K562 (cell line): ENCODE measurements at regions not wholly inside any gene's neighbourhood (a gene's known extent, or its start where the extent isn't known, plus 50 kb on each side); places are given as distances from the start of the nearest gene placed in this dataset.

Experiments
- ATAC-seq: fragments of 200-7000 bp; cut with Tn5 transposase; 3 replicates; pipeline ENCODE4 v1.9.1; 2020; ENCODE audit warnings: moderate library complexity
- BruUV-seq: library from RNA; stranded (reverse); fragments of 400-500 nt; replicated peaks from 2 replicates; lab custom pipeline; 2021; lab: Mats Ljungman, UMichigan
- CTCF ChIA-PET: fragments of 300-600 bp; formaldehyde crosslinking; extraction: SDS; loops from one replicate; lab custom pipeline; 2021; ENCODE audit warnings: low intra/inter-chr PET ratio; lab: Yijun Ruan, JAX
- POLR2A ChIA-PET: fragments of 300-600, 350-650 bp; sonication (Branson Sonifier 250); formaldehyde crosslinking; extraction: SDS; loops from one replicate; lab custom pipeline; 2021; ENCODE audit warnings: antibody characterized with exemption, inconsistent platforms; lab: Yijun Ruan, JAX
- DNase-seq, 4 experiments: peaks; one replicate each; pipeline versions ENCODE4 v3.0.0 to v3.0.0-alpha.2; 2011 to 2018; ENCODE audit warnings: low spot score in 3 of 4, mixed read lengths in 3 of 4; ENCODE audit errors: extremely low read depth in 1 of 4
- FAIRE-seq: peaks from 2 replicates; lab custom pipeline; 2011; peaks lifted over from hg19 to GRCh38; lab: Jason Lieb, UNC
- H2AFZ ChIP-seq: 2 replicates; pipeline ENCODE4 v1.6.0; 2011; ENCODE audit warnings: low read depth, low read length, control low read depth, inconsistent platforms
- H3K27ac ChIP-seq: fragments of 200-600 bp; 3 replicates; pipeline ENCODE4 v1.8.0; 2011; ENCODE audit warnings: low read depth, mild to moderate bottlenecking, control low read depth, inconsistent platforms, low read length, moderate library complexity, mixed read lengths; ENCODE audit errors: extremely low read depth
- H3K27me3 ChIP-seq, 2 experiments: fragments of 300-600 bp in 1 of 2; 2 replicates in 1 of 2; 3 replicates in 1 of 2; pipeline versions ENCODE4 v1.6.0 to v1.8.0; 2011; ENCODE audit warnings: inconsistent platforms in 2 of 2, low read length in 2 of 2, mild to moderate bottlenecking in 1 of 2, mixed read lengths in 1 of 2, moderate library complexity in 1 of 2; ENCODE audit not compliant: control insufficient read depth in 2 of 2, insufficient read depth in 2 of 2
- H3K36me3 ChIP-seq: fragments of 300-600 bp; 3 replicates; pipeline ENCODE4 v1.8.0; 2011; ENCODE audit warnings: mild to moderate bottlenecking, low read length, inconsistent platforms; ENCODE audit not compliant: control insufficient read depth, insufficient read depth
- H3K4me1 ChIP-seq, 2 experiments: fragments of 200-600 bp in 1 of 2; replicated peaks in 1 of 2; 2 replicates in 1 of 2; 3 replicates in 1 of 2; pipeline versions ENCODE4 v1.5.1 to v1.8.0; 2011; ENCODE audit warnings: inconsistent platforms in 2 of 2, low read length in 2 of 2, mild to moderate bottlenecking in 1 of 2, mixed read lengths in 1 of 2, moderate library complexity in 1 of 2; ENCODE audit not compliant: control insufficient read depth in 2 of 2, insufficient read depth in 2 of 2
- H3K4me2 ChIP-seq: 2 replicates; pipeline ENCODE4 v1.6.1; 2011; ENCODE audit warnings: low read length, control low read depth, inconsistent platforms, mixed read lengths; ENCODE audit not compliant: insufficient read depth
- H3K4me3 ChIP-seq: fragments of 200-600 bp; sonication (generic), shearing (Covaris generic); 2 replicates; pipeline ENCODE4 v1.5.1; 2016; ENCODE audit warnings: control low read depth, inconsistent platforms
- H3K79me2 ChIP-seq: fragments of 200-600 bp; 3 replicates; pipeline ENCODE4 v1.8.0; 2011; ENCODE audit warnings: low read length, inconsistent platforms; ENCODE audit not compliant: control insufficient read depth, insufficient read depth
- H3K9ac ChIP-seq, 2 experiments: 2 replicates each; pipeline versions ENCODE4 v1.6.0 to v1.6.1; 2011; ENCODE audit warnings: low read depth in 2 of 2, low read length in 2 of 2, control low read depth in 1 of 2, inconsistent platforms in 1 of 2, mild to moderate bottlenecking in 1 of 2, mixed read lengths in 1 of 2; ENCODE audit not compliant: insufficient read depth in 1 of 2
- H3K9me1 ChIP-seq: one replicate; pipeline ENCODE4 v1.6.0; 2011; ENCODE audit warnings: inconsistent platforms, mild to moderate bottlenecking, low read length, moderate library complexity; ENCODE audit not compliant: control insufficient read depth, insufficient read depth
- H3K9me3 ChIP-seq: replicated peaks from 2 replicates; pipeline ENCODE4 v1.5.1; 2011; ENCODE audit warnings: low read depth, low read length, inconsistent platforms; ENCODE audit not compliant: control insufficient read depth, insufficient read depth
- H4K20me1 ChIP-seq: replicated peaks from 2 replicates; pipeline ENCODE4 v1.6.1; 2011; ENCODE audit warnings: low read length, inconsistent platforms, mixed read lengths; ENCODE audit not compliant: control insufficient read depth, insufficient read depth
- E2F4 ChIP-seq: sonication (generic); formaldehyde crosslinking; IDR thresholded peaks from 2 replicates; pipeline ENCODE4 v1.8.0; 2022; ENCODE audit warnings: mild to moderate bottlenecking, low read depth, missing genetic modification reagents
- SREBF1 ChIP-seq: fragments of 150-350 bp; IDR thresholded peaks from 2 replicates; pipeline ENCODE4 v1.6.1; 2014; ENCODE audit warnings: antibody characterized with exemption, low read depth, low read length, borderline replicate concordance
- ZSCAN29 ChIP-seq: fragments of 450-650 bp; IDR thresholded peaks from 2 replicates; pipeline ENCODE4 v1.6.1; 2017
- WGBS: fragments of 100-300 bp; shearing (Covaris generic); methylation state at CpG from one replicate; pipeline ENCODE4 v1.1.6; 2016; ENCODE audit warnings: low coverage, mixed read lengths; ENCODE audit not compliant: insufficient coverage; ENCODE audit errors: missing lambda C conversion rate; 5-methylcytosine and 5-hydroxymethylcytosine counted together
- in situ Hi-C: fragments of 300-500 bp; cut with MboI; formaldehyde crosslinking; loops from 4 replicates; pipeline ENCODE4 v1.15.0; 2018; ENCODE audit warnings: inconsistent platforms, mixed read lengths
- intact Hi-C: fragments of 100-400 bp; cut with micrococcal nuclease; formaldehyde crosslinking; loops from 2 replicates; pipeline ENCODE4 v1.14.2; 2022

- Histone ChIP-seq H3K27ac (no peak overlapping the region), H3K9ac (no peak overlapping the region), H3K79me2 (no peaks in the 10 kb centered on the region), H3K4me2 (no peak overlapping the region), H3K9me1 (no peaks in the 10 kb centered on the region), H3K9me3 (peaks cover 6% of the 10 kb centered on the region), H4K20me1 (peaks cover 6% of the 10 kb centered on the region; the same call in 1 of the 2 replicates), H3K27me3 (peaks cover 14 to 68% of the 10 kb centered on the region in 2 experiments; a peak in 3 of 5 replicates), H3K4me3 (no peak overlapping the region), H3K36me3 (no peaks in the 10 kb centered on the region), H2AFZ (no peak overlapping the region), H3K4me1 (peaks cover 14 to 61% of the 10 kb centered on the region in 2 experiments; a peak in 4 of 5 replicates)
- ATAC-seq (no peak), FAIRE-seq (no peak), DNase-seq (no peak)
- WGBS, result 2% methylated on average over 36 of the region's 39 CpGs
- TF ChIP-seq SREBF1, result no peak
- TF ChIP-seq E2F4 (CRISPR knock-in tag), result no peak
- peak; percentile 82 for TF ChIP-seq ZSCAN29
- no TSS peak for BruUV-seq
- POLR2A ChIA-PET, result interaction anchor here (0.6 to 0.7 kb wide), 2 partner anchors 11 to 29 kb away, joined by 3 read pairs; no protein-coding TSS in a partner anchor
- CTCF ChIA-PET, result no interaction called here
- intact Hi-C loops, result no loop called here
- in situ Hi-C loops, result no loop called here
These were observed 68.0 kb upstream of the GALNT9 start for GRCh38 chr12:132397152-132397933.
